HepG2 (cell line): ENCODE measurements at regions not wholly inside any gene's neighbourhood (a gene's known extent, or its start where the extent isn't known, plus 50 kb on each side); places are given as distances from the start of the nearest gene placed in this dataset.

ENCODE experiments used
- ATAC-seq: fragments of 200-7000 bp; cut with Tn5 transposase; 3 replicates; pipeline ENCODE4 v1.9.1; 2020; ENCODE audit warnings: mild to moderate bottlenecking, moderate library complexity
- BruUV-seq: library from RNA; stranded (reverse); fragments of 400-500 nt; replicated peaks from 2 replicates; lab custom pipeline; 2021; lab: Mats Ljungman, UMichigan
- CTCF ChIA-PET: fragments of 300-600 bp; formaldehyde crosslinking; extraction: SDS; loops from one replicate; lab custom pipeline; 2021; ENCODE audit warnings: low total read pairs, inconsistent platforms, low intra/inter-chr PET ratio; lab: Yijun Ruan, JAX
- POLR2A ChIA-PET: fragments of 350-600 bp; sonication (Branson Sonifier 250); formaldehyde crosslinking; loops from one replicate; lab custom pipeline; 2020; ENCODE audit warnings: antibody characterized with exemption, inconsistent platforms; lab: Yijun Ruan, JAX
- DNase-seq: peaks from one replicate; pipeline ENCODE4 v3.0.0-alpha.2; 2015; ENCODE audit warnings: low spot score
- FAIRE-seq: peaks from 3 replicates; lab custom pipeline; 2011; peaks lifted over from hg19 to GRCh38; lab: Jason Lieb, UNC
- H2AFZ ChIP-seq: one replicate; pipeline ENCODE4 v1.6.1; 2011; ENCODE audit warnings: low read length, inconsistent platforms
- H3K27ac ChIP-seq: fragments of 300-600 bp; 3 replicates; pipeline ENCODE4 v1.8.0; 2011; ENCODE audit warnings: mixed run types, mild to moderate bottlenecking, mixed read lengths, low read length, inconsistent platforms; ENCODE audit not compliant: insufficient read depth; ENCODE audit errors: extremely low read length
- H3K27me3 ChIP-seq, 2 experiments: fragments of 200-600 bp in 1 of 2; 2 replicates in 1 of 2; 3 replicates in 1 of 2; pipeline versions ENCODE4 v1.6.0 to v1.8.0; 2011; ENCODE audit warnings: low read length in 2 of 2, mild to moderate bottlenecking in 2 of 2, moderate library complexity in 2 of 2, inconsistent platforms in 1 of 2; ENCODE audit not compliant: insufficient read depth in 2 of 2, control insufficient read depth in 1 of 2
- H3K36me3 ChIP-seq, 2 experiments: fragments of 200-600 bp in 1 of 2; replicated peaks in 1 of 2; 2 replicates in 1 of 2; 3 replicates in 1 of 2; pipeline versions ENCODE4 v1.5.1 to v1.8.0; 2011; ENCODE audit warnings: low read length in 2 of 2, inconsistent platforms in 1 of 2; ENCODE audit not compliant: insufficient read depth in 2 of 2, control insufficient read depth in 1 of 2
- H3K4me1 ChIP-seq: 2 replicates; pipeline ENCODE4 v1.5.1; 2012; ENCODE audit warnings: low read length, inconsistent platforms; ENCODE audit not compliant: insufficient read depth
- H3K4me2 ChIP-seq: 2 replicates; pipeline ENCODE4 v1.6.0; 2011; ENCODE audit warnings: low read depth, low read length, inconsistent platforms
- H3K4me3 ChIP-seq, 3 experiments: fragments of 200-600 bp in 1 of 3; sonication (generic), shearing (Covaris generic) in 1 of 3; replicated peaks in 1 of 3; 2 replicates each; pipeline ENCODE4 v1.5.1; 2011 to 2016; ENCODE audit warnings: low read length in 3 of 3, inconsistent platforms in 2 of 3, low read depth in 2 of 3, mild to moderate bottlenecking in 2 of 3, control low read depth in 1 of 3, mixed read lengths in 1 of 3; ENCODE audit not compliant: insufficient read depth in 1 of 3
- H3K79me2 ChIP-seq: one replicate; pipeline ENCODE4 v1.6.1; 2011; ENCODE audit warnings: low read length, inconsistent platforms; ENCODE audit not compliant: insufficient read depth
- H3K9ac ChIP-seq: 2 replicates; pipeline ENCODE4 v1.6.0; 2011; ENCODE audit warnings: mild to moderate bottlenecking, low read depth, low read length, inconsistent platforms; ENCODE audit not compliant: insufficient read depth
- H3K9me3 ChIP-seq: 2 replicates; pipeline ENCODE4 v1.5.1; 2012; ENCODE audit warnings: mild to moderate bottlenecking, low read length
- H4K20me1 ChIP-seq: 2 replicates; pipeline ENCODE4 v1.6.0; 2011; ENCODE audit warnings: inconsistent platforms, mild to moderate bottlenecking, low read length, moderate library complexity; ENCODE audit not compliant: insufficient read depth
- CBX5 ChIP-seq: sonication (generic); formaldehyde crosslinking; IDR thresholded peaks from 2 replicates; pipeline ENCODE4 v1.4.0; 2020; ENCODE audit warnings: missing genetic modification reagents, borderline replicate concordance
- MEF2D ChIP-seq: sonication (generic); formaldehyde crosslinking; IDR thresholded peaks from 2 replicates; pipeline ENCODE4 v1.5.1; 2020; ENCODE audit warnings: mild to moderate bottlenecking, missing genetic modification reagents
- MIER3 ChIP-seq: IDR thresholded peaks from 2 replicates; pipeline ENCODE4 v1.6.1; 2016; ENCODE audit warnings: missing compliant biosample characterization, borderline replicate concordance
- SALL2 ChIP-seq: sonication (generic); formaldehyde crosslinking; IDR thresholded peaks from 2 replicates; pipeline ENCODE4 v1.8.1; 2023; ENCODE audit warnings: mild to moderate bottlenecking, missing genetic modification reagents, inconsistent platforms
- SMAD9 ChIP-seq: sonication (generic); formaldehyde crosslinking; IDR thresholded peaks from 2 replicates; pipeline ENCODE4 v1.5.1; 2020; ENCODE audit warnings: mild to moderate bottlenecking, missing genetic modification reagents
- THYN1 ChIP-seq: sonication (generic); formaldehyde crosslinking; IDR thresholded peaks from 2 replicates; pipeline ENCODE4 v1.8.1; 2023; ENCODE audit warnings: low read depth, mild to moderate bottlenecking, moderate library complexity, missing genetic modification reagents, borderline replicate concordance
- ZNF547 ChIP-seq: sonication (generic); formaldehyde crosslinking; IDR thresholded peaks from 2 replicates; pipeline ENCODE4 v1.5.1; 2020; ENCODE audit warnings: mild to moderate bottlenecking, missing genetic modification reagents
- ZNF564 ChIP-seq: sonication (generic); formaldehyde crosslinking; IDR thresholded peaks from 2 replicates; pipeline ENCODE4 v1.8.1; 2023; ENCODE audit warnings: mild to moderate bottlenecking, missing genetic modification reagents
- WGBS: methylation state at CpG from one replicate; pipeline ENCODE4 v1.1.6; 2017; ENCODE audit warnings: low lambda C conversion rate; 5-methylcytosine and 5-hydroxymethylcytosine counted together
- in situ Hi-C: cut with HindIII; loops from 2 replicates; pipeline ENCODE4 v1.10.0; 2017; ENCODE audit warnings: low pct_unique_long_range_greater_than_20kb; ENCODE audit not compliant: extremely low pct_ligation_motif_present
- intact Hi-C: fragments of 100-400 bp; cut with micrococcal nuclease; formaldehyde crosslinking; loops from one replicate; pipeline ENCODE4 v1.10.0; 2022; ENCODE audit not compliant: unreplicated experiment
- TF ChIP-seq, protein P1 (sequence below): conservative IDR thresholded peaks from 2 replicates; pipeline ENCODE4 v1.6.1; 2018; ENCODE audit warnings: missing genetic modification reagents
- TF ChIP-seq, protein P2 (sequence below): sonication (generic); IDR thresholded peaks from 2 replicates; pipeline ENCODE4 v1.6.1; 2016; ENCODE audit warnings: low read depth, borderline replicate concordance
- TF ChIP-seq, protein P3 (sequence below): IDR thresholded peaks from 2 replicates; pipeline ENCODE4 v1.6.1; 2016; ENCODE audit warnings: missing compliant biosample characterization, missing genetic modification reagents, borderline replicate concordance
- TF ChIP-seq, protein P4 (sequence below): IDR thresholded peaks from 2 replicates; pipeline ENCODE4 v1.6.1; 2018; ENCODE audit warnings: missing genetic modification reagents
- TF ChIP-seq, protein P5 (sequence below): sonication (generic); formaldehyde crosslinking; IDR thresholded peaks from 2 replicates; pipeline ENCODE4 v1.4.0; 2020; ENCODE audit warnings: missing genetic modification reagents, borderline replicate concordance
- TF ChIP-seq, protein P6 (sequence below): sonication (generic); formaldehyde crosslinking; IDR thresholded peaks from 2 replicates; pipeline ENCODE4 v1.4.0; 2020; ENCODE audit warnings: missing genetic modification reagents, low read depth, mild to moderate bottlenecking, borderline replicate concordance
- TF ChIP-seq, protein P7 (sequence below): sonication (generic); formaldehyde crosslinking; IDR thresholded peaks from 2 replicates; pipeline ENCODE4 v1.8.0; 2022; ENCODE audit warnings: mild to moderate bottlenecking, missing genetic modification reagents, moderate library complexity

DNA sequence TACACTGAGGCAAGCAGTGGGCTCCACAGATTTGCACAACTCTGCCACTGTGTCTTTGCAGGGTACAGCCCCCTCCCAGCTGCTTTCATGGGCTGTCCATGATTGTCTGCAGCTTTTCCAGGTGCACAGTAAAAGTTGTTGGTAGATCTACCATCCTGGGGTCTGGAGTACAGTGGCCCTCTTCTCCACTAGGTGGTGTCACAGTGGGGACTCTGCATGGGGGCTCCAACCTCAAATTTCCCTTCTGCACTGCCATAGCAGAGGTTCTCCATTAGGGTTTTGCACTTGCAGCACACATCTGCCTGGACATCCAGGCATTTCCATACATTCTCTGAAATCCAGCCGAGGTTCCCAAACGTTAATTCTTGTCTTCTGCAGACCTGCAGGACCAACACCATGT lies 1002.3 kb downstream of the FAM133A start:
- no peak for ATAC-seq
- intact Hi-C loops: no loop called here
- Histone ChIP-seq H3K36me3 (no peaks in the 10 kb centered on the region), H3K27ac (no peak overlapping the region), H3K4me2 (no peak overlapping the region), H3K4me3 (no peak overlapping the region), H3K79me2 (no peaks in the 10 kb centered on the region), H3K9me3 (no peaks in the 10 kb centered on the region), H3K27me3 (no peaks in the 10 kb centered on the region), H3K4me1 (no peaks in the 10 kb centered on the region), H2AFZ (no peak overlapping the region), H3K9ac (no peak overlapping the region), H4K20me1 (no peaks in the 10 kb centered on the region)
- no peak for DNase-seq
- POLR2A ChIA-PET: no interaction called here
- in situ Hi-C loops: no loop called here
- FAIRE-seq: no peak
- CTCF ChIA-PET: no interaction called here
- WGBS: 17% methylated on average over 1 of the region's 2 CpGs
- BruUV-seq: no TSS peak
- TF ChIP-seq, protein P1, sequence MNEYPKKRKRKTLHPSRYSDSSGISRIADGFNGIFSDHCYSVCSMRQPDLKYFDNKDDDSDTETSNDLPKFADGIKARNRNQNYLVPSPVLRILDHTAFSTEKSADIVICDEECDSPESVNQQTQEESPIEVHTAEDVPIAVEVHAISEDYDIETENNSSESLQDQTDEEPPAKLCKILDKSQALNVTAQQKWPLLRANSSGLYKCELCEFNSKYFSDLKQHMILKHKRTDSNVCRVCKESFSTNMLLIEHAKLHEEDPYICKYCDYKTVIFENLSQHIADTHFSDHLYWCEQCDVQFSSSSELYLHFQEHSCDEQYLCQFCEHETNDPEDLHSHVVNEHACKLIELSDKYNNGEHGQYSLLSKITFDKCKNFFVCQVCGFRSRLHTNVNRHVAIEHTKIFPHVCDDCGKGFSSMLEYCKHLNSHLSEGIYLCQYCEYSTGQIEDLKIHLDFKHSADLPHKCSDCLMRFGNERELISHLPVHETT: no peak
- TF ChIP-seq ZNF547 (no peak), SALL2 (no peak), THYN1 (CRISPR knock-in tag) (no peak), CBX5 (CRISPR knock-in tag) (no peak), MIER3 (no peak), SMAD9 (CRISPR knock-in tag) (no peak), ZNF564 (CRISPR knock-in tag) (no peak), MEF2D (CRISPR knock-in tag) (no peak)
- TF ChIP-seq, protein P2, sequence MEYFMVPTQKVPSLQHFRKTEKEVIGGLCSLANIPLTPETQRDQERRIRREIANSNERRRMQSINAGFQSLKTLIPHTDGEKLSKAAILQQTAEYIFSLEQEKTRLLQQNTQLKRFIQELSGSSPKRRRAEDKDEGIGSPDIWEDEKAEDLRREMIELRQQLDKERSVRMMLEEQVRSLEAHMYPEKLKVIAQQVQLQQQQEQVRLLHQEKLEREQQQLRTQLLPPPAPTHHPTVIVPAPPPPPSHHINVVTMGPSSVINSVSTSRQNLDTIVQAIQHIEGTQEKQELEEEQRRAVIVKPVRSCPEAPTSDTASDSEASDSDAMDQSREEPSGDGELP: no peak
- TF ChIP-seq, protein P3, sequence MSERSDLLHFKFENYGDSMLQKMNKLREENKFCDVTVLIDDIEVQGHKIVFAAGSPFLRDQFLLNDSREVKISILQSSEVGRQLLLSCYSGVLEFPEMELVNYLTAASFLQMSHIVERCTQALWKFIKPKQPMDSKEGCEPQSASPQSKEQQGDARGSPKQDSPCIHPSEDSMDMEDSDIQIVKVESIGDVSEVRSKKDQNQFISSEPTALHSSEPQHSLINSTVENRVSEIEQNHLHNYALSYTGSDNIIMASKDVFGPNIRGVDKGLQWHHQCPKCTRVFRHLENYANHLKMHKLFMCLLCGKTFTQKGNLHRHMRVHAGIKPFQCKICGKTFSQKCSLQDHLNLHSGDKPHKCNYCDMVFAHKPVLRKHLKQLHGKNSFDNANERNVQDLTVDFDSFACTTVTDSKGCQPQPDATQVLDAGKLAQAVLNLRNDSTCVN: no peak
- TF ChIP-seq, protein P4, sequence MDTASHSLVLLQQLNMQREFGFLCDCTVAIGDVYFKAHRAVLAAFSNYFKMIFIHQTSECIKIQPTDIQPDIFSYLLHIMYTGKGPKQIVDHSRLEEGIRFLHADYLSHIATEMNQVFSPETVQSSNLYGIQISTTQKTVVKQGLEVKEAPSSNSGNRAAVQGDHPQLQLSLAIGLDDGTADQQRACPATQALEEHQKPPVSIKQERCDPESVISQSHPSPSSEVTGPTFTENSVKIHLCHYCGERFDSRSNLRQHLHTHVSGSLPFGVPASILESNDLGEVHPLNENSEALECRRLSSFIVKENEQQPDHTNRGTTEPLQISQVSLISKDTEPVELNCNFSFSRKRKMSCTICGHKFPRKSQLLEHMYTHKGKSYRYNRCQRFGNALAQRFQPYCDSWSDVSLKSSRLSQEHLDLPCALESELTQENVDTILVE (CRISPR knock-in tag): no peak
- TF ChIP-seq, protein P5, sequence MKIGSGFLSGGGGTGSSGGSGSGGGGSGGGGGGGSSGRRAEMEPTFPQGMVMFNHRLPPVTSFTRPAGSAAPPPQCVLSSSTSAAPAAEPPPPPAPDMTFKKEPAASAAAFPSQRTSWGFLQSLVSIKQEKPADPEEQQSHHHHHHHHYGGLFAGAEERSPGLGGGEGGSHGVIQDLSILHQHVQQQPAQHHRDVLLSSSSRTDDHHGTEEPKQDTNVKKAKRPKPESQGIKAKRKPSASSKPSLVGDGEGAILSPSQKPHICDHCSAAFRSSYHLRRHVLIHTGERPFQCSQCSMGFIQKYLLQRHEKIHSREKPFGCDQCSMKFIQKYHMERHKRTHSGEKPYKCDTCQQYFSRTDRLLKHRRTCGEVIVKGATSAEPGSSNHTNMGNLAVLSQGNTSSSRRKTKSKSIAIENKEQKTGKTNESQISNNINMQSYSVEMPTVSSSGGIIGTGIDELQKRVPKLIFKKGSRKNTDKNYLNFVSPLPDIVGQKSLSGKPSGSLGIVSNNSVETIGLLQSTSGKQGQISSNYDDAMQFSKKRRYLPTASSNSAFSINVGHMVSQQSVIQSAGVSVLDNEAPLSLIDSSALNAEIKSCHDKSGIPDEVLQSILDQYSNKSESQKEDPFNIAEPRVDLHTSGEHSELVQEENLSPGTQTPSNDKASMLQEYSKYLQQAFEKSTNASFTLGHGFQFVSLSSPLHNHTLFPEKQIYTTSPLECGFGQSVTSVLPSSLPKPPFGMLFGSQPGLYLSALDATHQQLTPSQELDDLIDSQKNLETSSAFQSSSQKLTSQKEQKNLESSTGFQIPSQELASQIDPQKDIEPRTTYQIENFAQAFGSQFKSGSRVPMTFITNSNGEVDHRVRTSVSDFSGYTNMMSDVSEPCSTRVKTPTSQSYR: no peak
- TF ChIP-seq, protein P6, sequence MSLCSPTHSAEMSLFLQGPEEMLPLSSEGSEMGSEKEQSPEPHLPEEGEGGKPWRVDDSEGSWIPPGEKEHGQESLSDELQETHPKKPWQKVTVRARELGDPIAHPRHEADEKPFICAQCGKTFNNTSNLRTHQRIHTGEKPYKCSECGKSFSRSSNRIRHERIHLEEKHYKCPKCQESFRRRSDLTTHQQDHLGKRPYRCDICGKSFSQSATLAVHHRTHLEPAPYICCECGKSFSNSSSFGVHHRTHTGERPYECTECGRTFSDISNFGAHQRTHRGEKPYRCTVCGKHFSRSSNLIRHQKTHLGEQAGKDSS (CRISPR knock-in tag): no peak
- TF ChIP-seq, protein P7, sequence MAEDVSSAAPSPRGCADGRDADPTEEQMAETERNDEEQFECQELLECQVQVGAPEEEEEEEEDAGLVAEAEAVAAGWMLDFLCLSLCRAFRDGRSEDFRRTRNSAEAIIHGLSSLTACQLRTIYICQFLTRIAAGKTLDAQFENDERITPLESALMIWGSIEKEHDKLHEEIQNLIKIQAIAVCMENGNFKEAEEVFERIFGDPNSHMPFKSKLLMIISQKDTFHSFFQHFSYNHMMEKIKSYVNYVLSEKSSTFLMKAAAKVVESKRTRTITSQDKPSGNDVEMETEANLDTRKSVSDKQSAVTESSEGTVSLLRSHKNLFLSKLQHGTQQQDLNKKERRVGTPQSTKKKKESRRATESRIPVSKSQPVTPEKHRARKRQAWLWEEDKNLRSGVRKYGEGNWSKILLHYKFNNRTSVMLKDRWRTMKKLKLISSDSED (CRISPR knock-in tag): no peak
